HepG2 (cell line): ENCODE measurements at regions not wholly inside any gene's neighbourhood (a gene's known extent, or its start where the extent isn't known, plus 50 kb on each side); places are given as distances from the start of the nearest gene placed in this dataset.

Experiments used
- ATAC-seq: fragments of 200-7000 bp; cut with Tn5 transposase; 3 replicates; pipeline ENCODE4 v1.9.1; 2020; ENCODE audit warnings: mild to moderate bottlenecking, moderate library complexity
- BruUV-seq: library from RNA; stranded (reverse); fragments of 400-500 nt; replicated peaks from 2 replicates; lab custom pipeline; 2021; lab: Mats Ljungman, UMichigan
- CTCF ChIA-PET: fragments of 300-600 bp; formaldehyde crosslinking; extraction: SDS; loops from one replicate; lab custom pipeline; 2021; ENCODE audit warnings: low total read pairs, inconsistent platforms, low intra/inter-chr PET ratio; lab: Yijun Ruan, JAX
- POLR2A ChIA-PET: fragments of 350-600 bp; sonication (Branson Sonifier 250); formaldehyde crosslinking; loops from one replicate; lab custom pipeline; 2020; ENCODE audit warnings: antibody characterized with exemption, inconsistent platforms; lab: Yijun Ruan, JAX
- DNase-seq: peaks from one replicate; pipeline ENCODE4 v3.0.0-alpha.2; 2015; ENCODE audit warnings: low spot score
- FAIRE-seq: peaks from 3 replicates; lab custom pipeline; 2011; peaks lifted over from hg19 to GRCh38; lab: Jason Lieb, UNC
- H2AFZ ChIP-seq: one replicate; pipeline ENCODE4 v1.6.1; 2011; ENCODE audit warnings: low read length, inconsistent platforms
- H3K27ac ChIP-seq: fragments of 300-600 bp; 3 replicates; pipeline ENCODE4 v1.8.0; 2011; ENCODE audit warnings: mixed run types, mild to moderate bottlenecking, mixed read lengths, low read length, inconsistent platforms; ENCODE audit not compliant: insufficient read depth; ENCODE audit errors: extremely low read length
- H3K27me3 ChIP-seq, 2 experiments: fragments of 200-600 bp in 1 of 2; 2 replicates in 1 of 2; 3 replicates in 1 of 2; pipeline versions ENCODE4 v1.6.0 to v1.8.0; 2011; ENCODE audit warnings: low read length in 2 of 2, mild to moderate bottlenecking in 2 of 2, moderate library complexity in 2 of 2, inconsistent platforms in 1 of 2; ENCODE audit not compliant: insufficient read depth in 2 of 2, control insufficient read depth in 1 of 2
- H3K36me3 ChIP-seq, 2 experiments: fragments of 200-600 bp in 1 of 2; replicated peaks in 1 of 2; 2 replicates in 1 of 2; 3 replicates in 1 of 2; pipeline versions ENCODE4 v1.5.1 to v1.8.0; 2011; ENCODE audit warnings: low read length in 2 of 2, inconsistent platforms in 1 of 2; ENCODE audit not compliant: insufficient read depth in 2 of 2, control insufficient read depth in 1 of 2
- H3K4me1 ChIP-seq: 2 replicates; pipeline ENCODE4 v1.5.1; 2012; ENCODE audit warnings: low read length, inconsistent platforms; ENCODE audit not compliant: insufficient read depth
- H3K4me2 ChIP-seq: 2 replicates; pipeline ENCODE4 v1.6.0; 2011; ENCODE audit warnings: low read depth, low read length, inconsistent platforms
- H3K4me3 ChIP-seq, 3 experiments: fragments of 200-600 bp in 1 of 3; sonication (generic), shearing (Covaris generic) in 1 of 3; replicated peaks in 1 of 3; 2 replicates each; pipeline ENCODE4 v1.5.1; 2011 to 2016; ENCODE audit warnings: low read length in 3 of 3, inconsistent platforms in 2 of 3, low read depth in 2 of 3, mild to moderate bottlenecking in 2 of 3, control low read depth in 1 of 3, mixed read lengths in 1 of 3; ENCODE audit not compliant: insufficient read depth in 1 of 3
- H3K79me2 ChIP-seq: one replicate; pipeline ENCODE4 v1.6.1; 2011; ENCODE audit warnings: low read length, inconsistent platforms; ENCODE audit not compliant: insufficient read depth
- H3K9ac ChIP-seq: 2 replicates; pipeline ENCODE4 v1.6.0; 2011; ENCODE audit warnings: mild to moderate bottlenecking, low read depth, low read length, inconsistent platforms; ENCODE audit not compliant: insufficient read depth
- H3K9me3 ChIP-seq: 2 replicates; pipeline ENCODE4 v1.5.1; 2012; ENCODE audit warnings: mild to moderate bottlenecking, low read length
- H4K20me1 ChIP-seq: 2 replicates; pipeline ENCODE4 v1.6.0; 2011; ENCODE audit warnings: inconsistent platforms, mild to moderate bottlenecking, low read length, moderate library complexity; ENCODE audit not compliant: insufficient read depth
- HDAC6 ChIP-seq: fragments of 200-600 bp; sonication (generic); IDR thresholded peaks from 2 replicates; pipeline ENCODE4 v1.7.0; 2017; ENCODE audit warnings: mild to moderate bottlenecking, antibody characterized with exemption, low read length, low read depth
- NR2F2 ChIP-seq: IDR thresholded peaks from 2 replicates; pipeline ENCODE4 v1.6.1; 2012; ENCODE audit warnings: low read depth, inconsistent platforms, borderline replicate concordance
- RELA ChIP-seq: sonication (generic); formaldehyde crosslinking; IDR thresholded peaks from 2 replicates; pipeline ENCODE4 v1.4.0; 2020; ENCODE audit warnings: missing genetic modification reagents
- RFX5 ChIP-seq: IDR thresholded peaks from 2 replicates; pipeline ENCODE4 v1.6.1; 2011; ENCODE audit warnings: low read depth, low read length, improper control_type of control experiment
- SRSF9 ChIP-seq: fragments of 200-400 bp; formaldehyde crosslinking; IDR thresholded peaks from 2 replicates; pipeline ENCODE4 v1.6.1; 2018; ENCODE audit warnings: borderline replicate concordance, mild to moderate bottlenecking, low read depth, low read length; ENCODE audit not compliant: insufficient read depth, poor library complexity, severe bottlenecking
- ZBTB39 ChIP-seq: sonication (generic); formaldehyde crosslinking; IDR thresholded peaks from 2 replicates; pipeline ENCODE4 v1.5.0; 2020; ENCODE audit warnings: missing genetic modification reagents
- ZFP91 ChIP-seq: sonication (generic); formaldehyde crosslinking; IDR thresholded peaks from 2 replicates; pipeline ENCODE4 v1.9.0; 2022; ENCODE audit warnings: missing genetic modification reagents, mild to moderate bottlenecking, borderline replicate concordance
- ZNF232 ChIP-seq: sonication (generic); formaldehyde crosslinking; IDR thresholded peaks from 2 replicates; pipeline ENCODE4 v1.4.0; 2020; ENCODE audit warnings: missing genetic modification reagents, borderline replicate concordance
- ZNF430 ChIP-seq: sonication (generic); formaldehyde crosslinking; IDR thresholded peaks from 2 replicates; pipeline ENCODE4 v1.9.0; 2021; ENCODE audit warnings: mild to moderate bottlenecking, missing genetic modification reagents
- ZNF460 ChIP-seq: sonication (generic); formaldehyde crosslinking; IDR thresholded peaks from 2 replicates; pipeline ENCODE4 v1.5.1; 2020; ENCODE audit warnings: missing genetic modification reagents, mild to moderate bottlenecking, borderline replicate concordance
- WGBS: methylation state at CpG from one replicate; pipeline ENCODE4 v1.1.6; 2017; ENCODE audit warnings: low lambda C conversion rate; 5-methylcytosine and 5-hydroxymethylcytosine counted together
- in situ Hi-C: cut with HindIII; loops from 2 replicates; pipeline ENCODE4 v1.10.0; 2017; ENCODE audit warnings: low pct_unique_long_range_greater_than_20kb; ENCODE audit not compliant: extremely low pct_ligation_motif_present
- intact Hi-C: fragments of 100-400 bp; cut with micrococcal nuclease; formaldehyde crosslinking; loops from one replicate; pipeline ENCODE4 v1.10.0; 2022; ENCODE audit not compliant: unreplicated experiment
- TF ChIP-seq, protein P1 (sequence below): sonication (generic); formaldehyde crosslinking; IDR thresholded peaks from 2 replicates; pipeline ENCODE4 v1.5.1; 2020; ENCODE audit warnings: mild to moderate bottlenecking, missing genetic modification reagents, borderline replicate concordance
- TF ChIP-seq, protein P2 (sequence below): sonication (generic); formaldehyde crosslinking; IDR thresholded peaks from 2 replicates; pipeline ENCODE4 v1.4.0; 2020; ENCODE audit warnings: missing genetic modification reagents, low read depth, mild to moderate bottlenecking, borderline replicate concordance

DNA sequence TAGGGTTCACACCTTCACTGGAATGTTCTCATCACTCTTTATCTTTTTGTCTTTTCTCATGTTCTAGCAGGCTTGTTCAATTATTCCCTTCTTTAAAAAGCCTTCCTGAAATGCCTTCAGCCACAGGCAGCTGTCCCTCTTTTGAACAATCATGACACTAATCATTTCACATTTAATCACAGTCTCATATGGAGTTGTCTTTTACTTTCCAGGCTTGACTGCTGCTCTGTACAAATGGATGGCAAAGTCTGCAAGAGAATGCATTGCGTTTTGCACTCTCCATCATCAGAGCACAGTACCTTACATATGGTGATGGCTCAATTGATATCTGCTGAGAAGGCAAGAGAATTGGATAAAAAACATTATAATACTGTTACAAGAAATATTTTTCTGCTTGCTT lies 529.8 kb downstream of the DIPK2A start:
- Histone ChIP-seq H3K4me2 (no peak overlapping the region), H4K20me1 (no peaks in the 10 kb centered on the region), H3K27ac (no peak overlapping the region), H3K36me3 (no peaks in the 10 kb centered on the region), H3K4me3 (no peak overlapping the region), H3K9ac (no peak overlapping the region), H3K79me2 (no peaks in the 10 kb centered on the region), H2AFZ (no peak overlapping the region)
- DNase-seq (no peak), ATAC-seq (no peak), FAIRE-seq (no peak)
- in situ Hi-C loops: no loop called here
- 0% methylated on average over 1 of the region's 1 CpG for WGBS
- no TSS peak for BruUV-seq
- intact Hi-C loops: no loop called here
- POLR2A ChIA-PET: no interaction called here
- CTCF ChIA-PET: no interaction called here
- no peak for TF ChIP-seq ZNF460 (CRISPR knock-in tag)
- no peak for TF ChIP-seq ZNF232 (CRISPR knock-in tag)
- no peak for TF ChIP-seq SRSF9
- TF ChIP-seq, protein P1, sequence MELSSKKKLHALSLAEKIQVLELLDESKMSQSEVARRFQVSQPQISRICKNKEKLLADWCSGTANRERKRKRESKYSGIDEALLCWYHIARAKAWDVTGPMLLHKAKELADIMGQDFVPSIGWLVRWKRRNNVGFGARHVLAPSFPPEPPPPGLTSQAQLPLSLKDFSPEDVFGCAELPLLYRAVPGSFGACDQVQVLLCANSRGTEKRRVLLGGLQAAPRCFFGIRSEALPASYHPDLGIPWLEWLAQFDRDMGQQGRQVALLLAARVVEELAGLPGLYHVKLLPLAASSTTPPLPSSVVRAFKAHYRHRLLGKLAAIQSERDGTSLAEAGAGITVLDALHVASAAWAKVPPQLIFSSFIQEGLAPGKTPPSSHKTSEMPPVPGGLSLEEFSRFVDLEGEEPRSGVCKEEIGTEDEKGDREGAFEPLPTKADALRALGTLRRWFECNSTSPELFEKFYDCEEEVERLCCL (CRISPR knock-in tag): no peak
- TF ChIP-seq ZFP91: no peak
- TF ChIP-seq, all 625 proteins: peak for 0
- H3K9me3 ChIP-seq: no peaks in the 10 kb centered on the region
- no peaks in the 10 kb centered on the region for H3K4me1 ChIP-seq
- H3K27me3 ChIP-seq: no peaks in the 10 kb centered on the region

GRCh38 chr3:144502402-144502801 lies 530.8 kb downstream of the DIPK2A start:
- Histone ChIP-seq H4K20me1 (no peaks in the 10 kb centered on the region), H3K4me1 (no peaks in the 10 kb centered on the region), H3K9ac (no peak overlapping the region), H3K27me3 (no peaks in the 10 kb centered on the region), H3K79me2 (no peaks in the 10 kb centered on the region), H3K36me3 (no peaks in the 10 kb centered on the region), H3K27ac (no peak overlapping the region), H3K4me2 (no peak overlapping the region), H3K9me3 (no peaks in the 10 kb centered on the region), H3K4me3 (no peak overlapping the region), H2AFZ (no peak overlapping the region)
- intact Hi-C loops (no loop called here), in situ Hi-C loops (no loop called here)
- no peak for DNase-seq
- no TSS peak for BruUV-seq
- 30% methylated on average over 4 of the region's 4 CpGs for WGBS
- ChIA-PET CTCF (no interaction called here), POLR2A (no interaction called here)
- no peak for FAIRE-seq
- no peak for ATAC-seq
- TF ChIP-seq HDAC6: no peak
- TF ChIP-seq RELA: no peak
- no peak for TF ChIP-seq NR2F2
- TF ChIP-seq RFX5: no peak
- TF ChIP-seq, protein P2, sequence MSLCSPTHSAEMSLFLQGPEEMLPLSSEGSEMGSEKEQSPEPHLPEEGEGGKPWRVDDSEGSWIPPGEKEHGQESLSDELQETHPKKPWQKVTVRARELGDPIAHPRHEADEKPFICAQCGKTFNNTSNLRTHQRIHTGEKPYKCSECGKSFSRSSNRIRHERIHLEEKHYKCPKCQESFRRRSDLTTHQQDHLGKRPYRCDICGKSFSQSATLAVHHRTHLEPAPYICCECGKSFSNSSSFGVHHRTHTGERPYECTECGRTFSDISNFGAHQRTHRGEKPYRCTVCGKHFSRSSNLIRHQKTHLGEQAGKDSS (CRISPR knock-in tag): no peak
- TF ChIP-seq ZBTB39 (CRISPR knock-in tag): no peak
- no peak for TF ChIP-seq ZNF430
